22Rv1 (cell line): ENCODE measurements at regions not wholly inside any gene's neighbourhood (a gene's known extent, or its start where the extent isn't known, plus 50 kb on each side); places are given as distances from the start of the nearest gene placed in this dataset.

Source experiments
- H3K27ac ChIP-seq: fragments of 450-650 bp; 2 replicates; pipeline ENCODE4 v1.5.1; 2017
- CTCF ChIP-seq: fragments of 450-650 bp; IDR thresholded peaks from 2 replicates; pipeline ENCODE4 v1.5.1; 2017; ENCODE audit warnings: mild to moderate bottlenecking
- ZFX ChIP-seq: fragments of 450-650 bp; IDR thresholded peaks from 2 replicates; pipeline ENCODE4 v1.6.1; 2017; ENCODE audit warnings: antibody characterized with exemption, borderline replicate concordance

DNA sequence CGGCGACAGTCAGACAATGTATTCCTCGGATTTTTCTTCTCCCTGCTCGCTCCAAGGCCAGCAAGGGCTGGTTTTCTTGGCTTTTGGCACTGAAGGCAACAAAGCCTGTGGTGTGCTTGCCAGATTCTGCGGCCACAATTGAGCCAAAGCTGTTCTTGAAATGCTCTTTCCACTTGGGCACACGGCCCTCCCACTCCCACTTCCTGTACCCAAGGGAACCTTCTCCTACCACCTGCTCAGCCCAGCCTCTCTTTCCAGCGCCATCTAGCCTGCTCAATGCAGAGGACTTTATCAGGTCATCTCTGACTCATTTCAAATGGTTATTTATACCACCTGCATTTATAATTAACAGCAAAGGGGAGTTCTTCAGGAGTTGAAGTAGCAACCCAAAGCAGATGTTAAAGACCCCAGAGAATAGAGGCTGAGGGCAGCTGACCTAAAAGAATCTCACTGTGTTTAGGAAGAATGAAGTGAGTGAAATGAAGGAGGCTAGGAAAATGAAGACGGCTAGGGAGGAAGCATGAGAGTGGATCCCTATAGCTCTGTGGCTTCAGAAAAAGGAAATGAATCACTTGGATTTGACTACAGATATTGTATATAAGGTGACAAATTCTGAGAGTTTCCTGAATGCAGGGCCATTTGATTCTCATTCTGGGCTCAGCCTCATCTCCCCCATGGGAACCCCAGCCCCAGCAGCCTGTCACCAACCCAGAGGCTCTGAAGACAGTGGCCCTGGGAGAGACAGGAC is 439.0 kb downstream of the ENC1 start:
- no peak overlapping the region for H3K27ac ChIP-seq
- TF ChIP-seq CTCF (no peak), ZFX (no peak)

DNA sequence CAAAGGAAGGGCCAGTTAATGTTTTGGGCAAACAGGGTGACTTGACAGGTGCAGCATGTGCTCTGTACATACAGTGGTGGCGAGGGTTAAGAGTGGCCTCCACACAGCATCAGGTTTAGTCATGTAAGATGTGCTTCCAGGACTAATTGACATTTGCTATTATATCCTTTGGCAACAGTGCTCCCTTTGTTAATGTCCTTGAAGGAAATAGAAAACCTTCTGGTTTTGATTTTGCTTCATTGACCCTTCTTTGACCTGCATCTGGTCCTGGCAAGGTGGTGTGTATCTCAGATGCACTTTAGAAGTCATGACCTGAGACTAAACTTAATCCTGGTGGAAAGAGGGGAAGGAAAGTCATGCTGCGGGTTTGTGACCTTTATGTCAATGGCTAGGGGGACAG is 440.0 kb downstream of the ENC1 start:
- TF ChIP-seq CTCF (no peak), ZFX (no peak)

GRCh38 chr5:74199436-74200210 is 440.9 kb downstream of the ENC1 start:
- no peak overlapping the region for H3K27ac ChIP-seq
- TF ChIP-seq ZFX = no peak
- TF ChIP-seq CTCF = no peak

More for the DNA sequence above, 440.0 kb downstream of the ENC1 start:
- no peak overlapping the region for H3K27ac ChIP-seq

GRCh38 chr5:74199005-74199404 is 441.5 kb downstream of the ENC1 start:
- TF ChIP-seq ZFX = no peak
- no peak for TF ChIP-seq CTCF
- H3K27ac ChIP-seq = no peak overlapping the region

- TF ChIP-seq CTCF (no peak), ZFX (no peak)
- H3K27ac ChIP-seq = no peak overlapping the region
These were observed 442.4 kb downstream of the ENC1 start for GRCh38 chr5:74198156-74198555.

DNA sequence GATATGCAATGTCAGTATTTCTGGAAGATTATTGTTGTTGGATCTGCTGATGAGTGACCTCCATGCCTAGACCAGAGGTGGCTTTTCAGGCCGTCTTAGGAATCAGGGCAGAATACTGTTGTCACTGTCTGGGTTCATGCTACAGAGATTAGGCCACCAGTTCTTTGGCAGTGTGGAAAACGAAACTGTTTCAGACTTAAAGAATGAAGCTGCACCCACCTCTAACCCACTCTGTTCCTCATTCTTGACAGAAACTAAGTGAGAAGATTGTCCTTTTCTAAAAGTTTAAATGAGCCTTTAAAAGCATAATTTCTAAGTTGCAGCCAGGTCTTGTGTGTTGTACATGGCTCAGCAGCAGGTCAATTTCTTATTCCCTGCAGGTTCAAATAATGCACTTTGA is 444.3 kb downstream of the ENC1 start:
- H3K27ac ChIP-seq = no peak overlapping the region
- TF ChIP-seq CTCF (no peak), ZFX (no peak)

- no peak overlapping the region for H3K27ac ChIP-seq
These were observed 446.3 kb downstream of the ENC1 start for GRCh38 chr5:74194196-74194595.

More at GRCh38 chr5:74194196-74194595, 446.3 kb downstream of the ENC1 start:
- TF ChIP-seq CTCF (no peak), ZFX (no peak)
